ENCODE measurements at regions not wholly inside any gene's neighbourhood (a gene's known extent, or its start where the extent isn't known, plus 50 kb on each side); places are given as distances from the start of the nearest gene placed in this dataset.
A peak's percentile ranks its signal among the peaks of the same experiment; 100 is the strongest.

DNA sequence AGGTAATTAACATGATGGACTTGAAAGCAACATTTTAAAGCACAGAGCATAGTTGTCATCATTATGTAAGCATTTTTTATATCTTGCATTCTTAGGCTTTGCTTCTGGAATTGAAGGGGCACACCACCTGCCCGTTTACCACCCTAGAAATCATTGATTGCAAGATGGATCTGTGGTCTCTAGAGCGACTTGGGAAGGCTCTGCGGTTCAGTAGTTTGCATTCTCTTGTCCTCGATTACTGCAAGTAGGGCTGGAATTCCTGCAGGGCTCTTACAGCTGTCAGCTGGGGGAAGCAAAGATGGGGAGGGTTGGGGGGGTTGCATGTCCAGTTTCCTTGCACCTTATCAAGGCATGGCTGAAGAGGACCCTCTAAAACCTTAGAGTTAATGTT lies 56.7 kb upstream of the RNF7 start:
- DNase-seq (ENCODE audit: low read depth in 2 of 2) = peak in 1 of 2 donors; percentile 12
- Histone ChIP-seq H3K4me3 (replicated peaks in 1 of 4; ENCODE audit: control extremely low read depth in 1 of 4, insufficient read depth in 1 of 4, low read depth in 3 of 4, low read length in 4 of 4) (no peak overlapping the region), H3K4me2 (ENCODE audit: extremely low read depth, insufficient read depth, low read length) (no peak overlapping the region), H3K27me3 (ENCODE audit: control insufficient read depth, insufficient read depth, low read length) (no peaks in the 10 kb centered on the region), H3K9me3 (ENCODE audit: control insufficient read depth, insufficient read depth, low read depth, low read length) (no peaks in the 10 kb centered on the region), H4K20me1 (ENCODE audit: control insufficient read depth, extremely low read depth, insufficient read depth, low read length) (no peaks in the 10 kb centered on the region), H3K27ac (ENCODE audit: insufficient read depth, low read length) (no peak overlapping the region), H2AFZ (ENCODE audit: low read length) (no peak overlapping the region), H3K36me3 (ENCODE audit: control insufficient read depth, insufficient read depth, low read length) (no peaks in the 10 kb centered on the region), H3K4me1 (ENCODE audit: control insufficient read depth, extremely low read depth, insufficient read depth, low read length) (peaks cover 5% of the 10 kb centered on the region), H3K9ac (ENCODE audit: insufficient read depth, low read length) (no peak overlapping the region), H3K79me2 (ENCODE audit: control insufficient read depth, insufficient read depth, low read length) (no peaks in the 10 kb centered on the region)
- TF ChIP-seq CTCF (conservative IDR thresholded peaks at IDR 0.05 in 1 of 2, IDR thresholded peaks at IDR 0.05 in 1 of 2; ENCODE audit: low read depth in 1 of 2, low read length in 2 of 2) = no peak
- TF ChIP-seq EZH2 (IDR thresholded peaks at IDR 0.05; ENCODE audit: low read length, missing control alignments) = no peak

GRCh38 chr3:141682007-141682406 lies 56.1 kb upstream of the RNF7 start:
- no peak overlapping the region for H3K4me3 ChIP-seq (replicated peaks in 1 of 4; ENCODE audit: control extremely low read depth in 1 of 4, insufficient read depth in 1 of 4, low read depth in 3 of 4, low read length in 4 of 4)
- no peaks in the 10 kb centered on the region for H3K9me3 ChIP-seq (ENCODE audit: control insufficient read depth, insufficient read depth, low read depth, low read length)
- no peaks in the 10 kb centered on the region for H4K20me1 ChIP-seq (ENCODE audit: control insufficient read depth, extremely low read depth, insufficient read depth, low read length)
- H3K4me2 ChIP-seq (ENCODE audit: extremely low read depth, insufficient read depth, low read length) = no peak overlapping the region
- H3K27ac ChIP-seq (ENCODE audit: insufficient read depth, low read length) = no peak overlapping the region
- no peaks in the 10 kb centered on the region for H3K36me3 ChIP-seq (ENCODE audit: control insufficient read depth, insufficient read depth, low read length)
- no peak for TF ChIP-seq EZH2 (IDR thresholded peaks at IDR 0.05; ENCODE audit: low read length, missing control alignments)
- no peak for TF ChIP-seq CTCF (conservative IDR thresholded peaks at IDR 0.05 in 1 of 2, IDR thresholded peaks at IDR 0.05 in 1 of 2; ENCODE audit: low read depth in 1 of 2, low read length in 2 of 2)
- H3K79me2 ChIP-seq (ENCODE audit: control insufficient read depth, insufficient read depth, low read length) = no peaks in the 10 kb centered on the region
- DNase-seq (ENCODE audit: low read depth in 2 of 2) = no peak
- no peak overlapping the region for H2AFZ ChIP-seq (ENCODE audit: low read length)
- no peak overlapping the region for H3K9ac ChIP-seq (ENCODE audit: insufficient read depth, low read length)
- no peaks in the 10 kb centered on the region for H3K27me3 ChIP-seq (ENCODE audit: control insufficient read depth, insufficient read depth, low read length)
- H3K4me1 ChIP-seq (ENCODE audit: control insufficient read depth, extremely low read depth, insufficient read depth, low read length) = peaks cover 5% of the 10 kb centered on the region

DNA sequence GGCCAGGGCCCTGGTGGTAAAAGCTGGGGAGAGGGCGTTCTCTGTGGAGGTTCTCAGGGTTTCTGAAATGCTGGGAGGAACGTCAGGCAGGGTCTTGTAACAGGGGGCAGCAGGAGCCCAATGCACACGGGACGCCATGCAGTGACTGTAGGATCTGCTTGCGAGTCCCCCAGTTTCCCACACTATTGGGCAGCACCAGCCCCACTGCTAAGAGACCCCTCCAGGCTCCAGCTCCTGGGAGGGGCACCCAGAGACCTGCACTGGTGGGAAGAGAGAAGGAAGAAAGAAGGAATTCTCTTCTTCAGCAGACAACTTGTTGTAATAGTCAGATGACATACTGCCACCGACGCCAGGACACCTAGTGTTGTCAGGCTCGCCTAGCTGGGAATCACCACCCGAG lies 55.2 kb upstream of the RNF7 start:
- no peak overlapping the region for H3K4me3 ChIP-seq (replicated peaks in 1 of 4; ENCODE audit: control extremely low read depth in 1 of 4, insufficient read depth in 1 of 4, low read depth in 3 of 4, low read length in 4 of 4)
- peaks cover 5% of the 10 kb centered on the region for H3K4me1 ChIP-seq (ENCODE audit: control insufficient read depth, extremely low read depth, insufficient read depth, low read length)
- H3K4me2 ChIP-seq (ENCODE audit: extremely low read depth, insufficient read depth, low read length) = no peak overlapping the region
- H3K27ac ChIP-seq (ENCODE audit: insufficient read depth, low read length) = no peak overlapping the region
- H2AFZ ChIP-seq (ENCODE audit: low read length) = no peak overlapping the region
- no peak overlapping the region for H3K9ac ChIP-seq (ENCODE audit: insufficient read depth, low read length)
- no peaks in the 10 kb centered on the region for H3K79me2 ChIP-seq (ENCODE audit: control insufficient read depth, insufficient read depth, low read length)
- H4K20me1 ChIP-seq (ENCODE audit: control insufficient read depth, extremely low read depth, insufficient read depth, low read length) = no peaks in the 10 kb centered on the region
- H3K9me3 ChIP-seq (ENCODE audit: control insufficient read depth, insufficient read depth, low read depth, low read length) = no peaks in the 10 kb centered on the region
- H3K36me3 ChIP-seq (ENCODE audit: control insufficient read depth, insufficient read depth, low read length) = no peaks in the 10 kb centered on the region
- no peak for DNase-seq (ENCODE audit: low read depth in 2 of 2)
- H3K27me3 ChIP-seq (ENCODE audit: control insufficient read depth, insufficient read depth, low read length) = no peaks in the 10 kb centered on the region
- no peak for TF ChIP-seq CTCF (conservative IDR thresholded peaks at IDR 0.05 in 1 of 2, IDR thresholded peaks at IDR 0.05 in 1 of 2; ENCODE audit: low read depth in 1 of 2, low read length in 2 of 2)
- no peak for TF ChIP-seq EZH2 (IDR thresholded peaks at IDR 0.05; ENCODE audit: low read length, missing control alignments)

Data from fibroblast of lung (primary cell).